HFF-Myc (cell line): ENCODE measurements at regions not wholly inside any gene's neighbourhood (a gene's known extent, or its start where the extent isn't known, plus 50 kb on each side); places are given as distances from the start of the nearest gene placed in this dataset.

ENCODE experiments used
- DNase-seq: peaks from one replicate; pipeline ENCODE4 v3.0.0-alpha.2; 2011; ENCODE audit warnings: low read depth; ENCODE audit errors: extremely low read depth
- H3K4me3 ChIP-seq: replicated peaks from 2 replicates; pipeline ENCODE4 v1.5.1; 2011; ENCODE audit warnings: low read depth, mild to moderate bottlenecking, control low read depth, low read length
- TF ChIP-seq, protein P1 (sequence below): IDR thresholded peaks from 2 replicates; pipeline ENCODE4 v1.5.1; 2012; ENCODE audit warnings: mild to moderate bottlenecking, low read depth, low read length, control low read depth; ENCODE audit errors: missing control alignments

DNA sequence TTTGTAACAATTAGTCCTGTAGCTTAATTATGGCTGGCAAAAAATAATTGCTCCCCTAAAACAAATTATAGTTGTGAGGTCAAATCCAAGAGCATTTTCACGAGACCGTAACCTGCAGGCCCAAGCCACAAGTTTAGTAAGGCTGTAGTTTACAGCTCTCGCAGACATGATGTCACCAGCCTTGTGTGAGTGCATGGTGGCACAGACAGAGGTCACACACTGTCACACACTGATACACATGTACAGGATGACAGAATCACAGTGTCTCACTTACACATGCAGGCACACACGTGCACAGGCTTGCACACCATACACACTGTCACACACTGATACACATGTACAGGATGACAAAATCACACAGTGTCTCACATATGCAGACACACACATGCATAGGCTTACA is 518.8 kb downstream of the IRX1 start:
- no peak for DNase-seq
- no peak overlapping the region for H3K4me3 ChIP-seq
- TF ChIP-seq, protein P1, sequence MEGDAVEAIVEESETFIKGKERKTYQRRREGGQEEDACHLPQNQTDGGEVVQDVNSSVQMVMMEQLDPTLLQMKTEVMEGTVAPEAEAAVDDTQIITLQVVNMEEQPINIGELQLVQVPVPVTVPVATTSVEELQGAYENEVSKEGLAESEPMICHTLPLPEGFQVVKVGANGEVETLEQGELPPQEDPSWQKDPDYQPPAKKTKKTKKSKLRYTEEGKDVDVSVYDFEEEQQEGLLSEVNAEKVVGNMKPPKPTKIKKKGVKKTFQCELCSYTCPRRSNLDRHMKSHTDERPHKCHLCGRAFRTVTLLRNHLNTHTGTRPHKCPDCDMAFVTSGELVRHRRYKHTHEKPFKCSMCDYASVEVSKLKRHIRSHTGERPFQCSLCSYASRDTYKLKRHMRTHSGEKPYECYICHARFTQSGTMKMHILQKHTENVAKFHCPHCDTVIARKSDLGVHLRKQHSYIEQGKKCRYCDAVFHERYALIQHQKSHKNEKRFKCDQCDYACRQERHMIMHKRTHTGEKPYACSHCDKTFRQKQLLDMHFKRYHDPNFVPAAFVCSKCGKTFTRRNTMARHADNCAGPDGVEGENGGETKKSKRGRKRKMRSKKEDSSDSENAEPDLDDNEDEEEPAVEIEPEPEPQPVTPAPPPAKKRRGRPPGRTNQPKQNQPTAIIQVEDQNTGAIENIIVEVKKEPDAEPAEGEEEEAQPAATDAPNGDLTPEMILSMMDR, result no peak

DNA sequence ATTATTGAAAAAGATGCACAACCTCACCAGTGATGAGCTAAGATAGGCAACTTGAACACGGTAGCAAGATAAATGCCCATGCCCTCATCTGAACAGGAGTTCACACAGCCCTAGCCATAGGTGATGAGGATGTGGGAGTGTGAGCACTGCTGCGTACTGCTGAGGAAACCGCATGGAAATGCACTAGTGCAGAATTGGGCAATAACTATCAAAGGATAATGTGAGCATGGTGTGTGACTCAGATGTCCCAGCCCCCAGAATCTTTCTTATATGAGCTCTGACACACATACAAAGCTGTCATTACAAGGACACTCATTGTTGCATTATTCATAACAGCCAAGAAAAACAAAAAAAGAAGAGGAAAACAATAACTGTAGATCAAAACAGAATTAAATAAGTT is 521.2 kb downstream of the IRX1 start:
- no peak for DNase-seq
- TF ChIP-seq, protein P1, result no peak
- H3K4me3 ChIP-seq, result no peak overlapping the region

DNA sequence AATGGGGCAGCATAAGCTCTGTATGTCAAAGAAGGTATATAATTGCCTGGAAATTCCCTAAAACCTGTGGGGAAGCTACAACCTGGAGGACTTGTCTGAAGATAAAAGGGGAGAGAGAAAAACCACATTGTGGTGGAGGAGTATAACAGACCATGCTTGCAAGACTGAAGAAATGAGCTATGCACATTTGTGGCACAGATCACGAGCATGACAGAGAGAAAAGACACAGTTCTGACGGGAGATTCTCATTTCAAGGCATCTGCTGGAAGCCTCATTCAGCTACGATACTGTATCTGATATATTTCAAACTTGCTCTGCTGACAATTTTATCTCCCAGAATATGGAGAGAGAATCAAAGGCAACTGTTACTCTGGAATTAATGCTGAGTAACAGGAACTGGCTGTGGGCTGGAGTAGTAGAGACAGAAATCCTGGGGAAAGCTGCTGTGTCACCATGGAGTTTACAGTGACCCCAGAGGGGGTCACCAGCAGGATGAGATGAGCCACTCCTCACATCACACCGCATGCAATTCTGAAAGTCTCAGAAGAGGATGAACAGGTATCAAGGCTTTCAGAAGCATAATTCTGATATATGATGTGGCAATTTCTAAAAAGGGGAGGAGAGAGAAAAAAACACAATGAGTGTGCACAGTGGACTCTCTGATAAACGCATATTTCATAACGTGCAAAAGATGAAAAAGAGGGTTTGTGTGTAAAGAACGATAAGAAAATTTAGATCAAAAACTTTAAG is 528.8 kb downstream of the IRX1 start:
- TF ChIP-seq, protein P1, result no peak
- H3K4me3 ChIP-seq, result no peak overlapping the region
- no peak for DNase-seq

- TF ChIP-seq, protein P1, result no peak
These were observed 533.4 kb downstream of the IRX1 start for GRCh38 chr5:4128994-4129393.

GRCh38 chr5:4129523-4129922 is 533.9 kb downstream of the IRX1 start:
- no peak for DNase-seq
- H3K4me3 ChIP-seq, result no peak overlapping the region
- TF ChIP-seq, protein P1, result no peak

More at GRCh38 chr5:4128994-4129393, 533.4 kb downstream of the IRX1 start:
- H3K4me3 ChIP-seq, result no peak overlapping the region
- DNase-seq, result no peak

GRCh38 chr5:4130819-4131218 is 535.2 kb downstream of the IRX1 start:
- no peak for DNase-seq
- TF ChIP-seq, protein P1, result no peak

DNA sequence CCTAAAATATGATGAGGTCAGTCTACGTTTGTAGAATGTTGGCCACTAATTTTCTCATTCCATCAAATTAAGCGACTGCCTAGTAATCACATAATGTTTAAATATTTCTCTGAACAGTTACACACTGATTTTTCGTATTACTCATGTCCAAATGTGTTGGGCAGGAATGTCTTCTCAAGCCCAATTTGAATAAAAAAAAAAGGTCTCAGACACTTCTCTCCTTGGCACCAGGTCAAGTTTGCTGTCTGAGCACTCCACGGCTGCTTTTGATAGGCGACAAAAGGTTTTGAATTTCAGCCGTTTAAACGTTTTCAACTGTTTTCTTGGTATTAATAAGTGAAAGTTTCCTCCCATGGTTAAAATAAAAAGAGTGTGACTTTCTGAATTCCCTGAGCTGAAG is 542.1 kb downstream of the IRX1 start:
- no peak for DNase-seq
- H3K4me3 ChIP-seq, result no peak overlapping the region
- TF ChIP-seq, protein P1, result no peak

More at GRCh38 chr5:4130819-4131218, 535.2 kb downstream of the IRX1 start:
- no peak overlapping the region for H3K4me3 ChIP-seq
